HG03342 (cell line): ENCODE measurements at regions not wholly inside any gene's neighbourhood (a gene's known extent, or its start where the extent isn't known, plus 50 kb on each side); places are given as distances from the start of the nearest gene placed in this dataset.

Experiments
- ATAC-seq: cut with Tn5 transposase; IDR thresholded peaks from one replicate; pipeline ENCODE4 v1.9.1; 2021; ENCODE audit warnings: mild to moderate bottlenecking, moderate library complexity; ENCODE audit not compliant: unreplicated experiment

- no peak for ATAC-seq
Observed at GRCh38 chr10:113219446-113219845, 269.4 kb downstream of the TCF7L2 start.

GRCh38 chr10:113221756-113222168, 271.7 kb downstream of the TCF7L2 start:
- ATAC-seq, result no peak

GRCh38 chr10:113222207-113222606, 272.2 kb downstream of the TCF7L2 start:
- no peak for ATAC-seq

GRCh38 chr10:113225364-113225763, 275.3 kb downstream of the TCF7L2 start:
- no peak for ATAC-seq

- ATAC-seq, result no peak
Observed at GRCh38 chr10:113225903-113226302, 275.9 kb downstream of the TCF7L2 start.

- ATAC-seq, result no peak
Observed at GRCh38 chr10:113226399-113226798, 276.4 kb downstream of the TCF7L2 start.

- no peak for ATAC-seq
Observed at GRCh38 chr10:113226831-113227445, 276.9 kb downstream of the TCF7L2 start.

GRCh38 chr10:113228530-113228929, 278.5 kb downstream of the TCF7L2 start:
- ATAC-seq, result no peak

GRCh38 chr10:113230011-113230610, 280.1 kb downstream of the TCF7L2 start:
- ATAC-seq, result no peak

- peak; percentile 85 for ATAC-seq
Observed at GRCh38 chr10:113232928-113233511, 283.0 kb downstream of the TCF7L2 start.

- ATAC-seq, result no peak
Observed at GRCh38 chr10:113234481-113234880, 284.4 kb downstream of the TCF7L2 start.

- ATAC-seq, result no peak
Observed at GRCh38 chr10:113235508-113235907, 285.5 kb downstream of the TCF7L2 start.

GRCh38 chr10:113236998-113237397, 287.0 kb downstream of the TCF7L2 start:
- no peak for ATAC-seq

GRCh38 chr10:113239566-113240350, 289.7 kb downstream of the TCF7L2 start:
- no peak for ATAC-seq

GRCh38 chr10:113240736-113241135, 290.7 kb downstream of the TCF7L2 start:
- ATAC-seq, result no peak

- no peak for ATAC-seq
Observed at GRCh38 chr10:113241599-113242360, 291.7 kb downstream of the TCF7L2 start.

GRCh38 chr10:113243311-113243710, 293.3 kb downstream of the TCF7L2 start:
- ATAC-seq, result no peak

- ATAC-seq, result no peak
Observed at GRCh38 chr10:113244750-113245149, 294.7 kb downstream of the TCF7L2 start.

GRCh38 chr10:113245286-113245685, 295.2 kb downstream of the TCF7L2 start:
- no peak for ATAC-seq

GRCh38 chr10:113247050-113247449, 297.0 kb downstream of the TCF7L2 start:
- no peak for ATAC-seq
